Non-pigmented ciliary epithelial cell (primary cell): ENCODE measurements at regions not wholly inside any gene's neighbourhood (a gene's known extent, or its start where the extent isn't known, plus 50 kb on each side); places are given as distances from the start of the nearest gene placed in this dataset.
"Not testable (repeated sequence)": the region's sequence is repeated elsewhere in the genome, so short reads cannot be mapped to it uniquely, and the experiment has no call there.

Experiments used
- DNase-seq: peaks from one replicate; pipeline ENCODE4 v3.0.0-alpha.2; 2010; ENCODE audit warnings: low read depth

GRCh38 chr6:14478381-14479225 lies 361.0 kb downstream of the CD83 start:
- DNase-seq, result no peak

- DNase-seq, result not testable (repeated sequence)
These were observed 364.4 kb downstream of the CD83 start for GRCh38 chr6:14481946-14482345.

- DNase-seq, result no peak
These were observed 370.1 kb downstream of the CD83 start for GRCh38 chr6:14487625-14488024.

GRCh38 chr6:14488180-14488579 lies 370.6 kb downstream of the CD83 start:
- no peak for DNase-seq

- no peak for DNase-seq
These were observed 371.9 kb downstream of the CD83 start for GRCh38 chr6:14489445-14489844.

- no peak for DNase-seq
These were observed 381.2 kb downstream of the CD83 start for GRCh38 chr6:14498748-14499147.

GRCh38 chr6:14499309-14499708 lies 381.7 kb downstream of the CD83 start:
- no peak for DNase-seq

- peak; percentile 70 for DNase-seq
These were observed 382.3 kb downstream of the CD83 start for GRCh38 chr6:14499841-14500240.

GRCh38 chr6:14500809-14501208 lies 383.2 kb downstream of the CD83 start:
- no peak for DNase-seq

GRCh38 chr6:14501240-14501639 lies 383.7 kb downstream of the CD83 start:
- no peak for DNase-seq

GRCh38 chr6:14501914-14502313 lies 384.3 kb downstream of the CD83 start:
- no peak for DNase-seq

GRCh38 chr6:14502551-14502950 lies 385.0 kb downstream of the CD83 start:
- DNase-seq, result no peak

- no peak for DNase-seq
These were observed 387.8 kb downstream of the CD83 start for GRCh38 chr6:14505401-14505800.

GRCh38 chr6:14506656-14507246 lies 389.2 kb downstream of the CD83 start:
- DNase-seq, result no peak

- no peak for DNase-seq
These were observed 391.5 kb downstream of the CD83 start for GRCh38 chr6:14509120-14509519.

GRCh38 chr6:14510038-14510437 lies 392.5 kb downstream of the CD83 start:
- DNase-seq, result no peak

GRCh38 chr6:14511061-14511586 lies 393.6 kb downstream of the CD83 start:
- no peak for DNase-seq

GRCh38 chr6:14512246-14512645 lies 394.7 kb downstream of the CD83 start:
- no peak for DNase-seq

- DNase-seq, result no peak
These were observed 396.2 kb downstream of the CD83 start for GRCh38 chr6:14513496-14514393.

- DNase-seq, result no peak
These were observed 399.4 kb downstream of the CD83 start for GRCh38 chr6:14516956-14517355.

- DNase-seq, result no peak
These were observed 400.0 kb downstream of the CD83 start for GRCh38 chr6:14517516-14518105.
